GM23338 (cell line): ENCODE measurements at regions not wholly inside any gene's neighbourhood (a gene's known extent, or its start where the extent isn't known, plus 50 kb on each side); places are given as distances from the start of the nearest gene placed in this dataset.

Experiments used
- CREB1 ChIP-seq: fragments of 250-450 bp; sonication (Bioruptor Pico); IDR thresholded peaks from 2 replicates; pipeline ENCODE4 v1.5.0; 2020; ENCODE audit warnings: low read depth, mild to moderate bottlenecking, moderate library complexity
- CTCF ChIP-seq, 2 experiments: fragments of 200-600 bp in 1 of 2; sonication (generic) in 1 of 2; conservative IDR thresholded peaks; 2 replicates each; pipeline versions ENCODE4 v1.5.1 to v1.6.1; 2016 to 2017; ENCODE audit warnings: antibody characterized with exemption in 2 of 2, low read depth in 2 of 2, mild to moderate bottlenecking in 2 of 2, moderate library complexity in 1 of 2
- ETS1 ChIP-seq: IDR thresholded peaks from 2 replicates; pipeline ENCODE4 v1.6.1; 2016; ENCODE audit warnings: antibody characterized with exemption
- EZH2 ChIP-seq: fragments of 200-600 bp; sonication (generic); IDR thresholded peaks from one replicate; pipeline ENCODE4 v1.8.0; 2017; ENCODE audit warnings: antibody characterized with exemption, mild to moderate bottlenecking, low read depth; ENCODE audit not compliant: unreplicated experiment
- EZH2phosphoT487 ChIP-seq: fragments of 200-600 bp; sonication (generic); IDR thresholded peaks from one replicate; pipeline ENCODE4 v1.8.1; 2018; ENCODE audit warnings: antibody characterized with exemption; ENCODE audit not compliant: unreplicated experiment
- JUNB ChIP-seq: IDR thresholded peaks from one replicate; pipeline ENCODE4 v1.6.1; 2016; ENCODE audit warnings: antibody characterized with exemption; ENCODE audit not compliant: unreplicated experiment
- POLR2AphosphoS5 ChIP-seq: IDR thresholded peaks from 2 replicates; pipeline ENCODE4 v1.6.1; 2016; ENCODE audit warnings: antibody characterized with exemption, low read depth
- REST ChIP-seq: IDR thresholded peaks from one replicate; pipeline ENCODE4 v1.6.1; 2018; ENCODE audit warnings: antibody characterized with exemption; ENCODE audit not compliant: unreplicated experiment
- STAT1 ChIP-seq: IDR thresholded peaks from one replicate; pipeline ENCODE4 v1.6.1; 2016; ENCODE audit warnings: antibody characterized with exemption; ENCODE audit not compliant: unreplicated experiment
- ZNF462 ChIP-seq: fragments of 250-450 bp; sonication (Bioruptor Pico); IDR thresholded peaks from 2 replicates; pipeline ENCODE4 v1.5.0; 2020; ENCODE audit warnings: mild to moderate bottlenecking, moderate library complexity

GRCh38 chr6:139485185-139485584 is 110.7 kb upstream of the CITED2 start:
- TF ChIP-seq POLR2AphosphoS5 (no peak), REST (no peak), EZH2 (no peak), CTCF (conservative IDR thresholded peaks at IDR 0.05; ENCODE audit: low read depth in 2 of 2) (no peak), JUNB (no peak), CREB1 (CRISPR knock-in tag) (no peak), EZH2phosphoT487 (no peak), ZNF462 (CRISPR knock-in tag) (no peak), ETS1 (no peak), STAT1 (no peak)
